Bone marrow (tissue), 2 donors: ENCODE measurements at regions not wholly inside any gene's neighbourhood (a gene's known extent, or its start where the extent isn't known, plus 50 kb on each side); places are given as distances from the start of the nearest gene placed in this dataset.

Source experiments
- DNase-seq, 2 donors: peaks; one replicate each; lab custom pipeline; 2025; lab: John Stamatoyannopoulos, UW

GRCh38 chr10:70966646-70967553 is 78.5 kb upstream of the PCBD1 start:
- DNase-seq = no peak

GRCh38 chr10:70967591-70968587 is 79.5 kb upstream of the PCBD1 start:
- DNase-seq = no peak

- no peak for DNase-seq
These were observed 80.8 kb upstream of the PCBD1 start for GRCh38 chr10:70969188-70969587.

GRCh38 chr10:70970830-70971229 is 82.5 kb upstream of the PCBD1 start:
- DNase-seq = no peak

GRCh38 chr10:70973275-70973674 is 84.9 kb upstream of the PCBD1 start:
- no peak for DNase-seq

GRCh38 chr10:70974351-70974901 is 86.1 kb upstream of the PCBD1 start:
- DNase-seq = no peak

GRCh38 chr10:70974920-70975319 is 86.6 kb upstream of the PCBD1 start:
- no peak for DNase-seq

GRCh38 chr10:70976063-70976695 is 87.8 kb upstream of the PCBD1 start:
- no peak for DNase-seq

GRCh38 chr10:70977625-70978024 is 89.3 kb upstream of the PCBD1 start:
- DNase-seq = no peak

GRCh38 chr10:70978181-70978580 is 89.8 kb upstream of the PCBD1 start:
- no peak for DNase-seq

GRCh38 chr10:70978816-70979480 is 90.6 kb upstream of the PCBD1 start:
- DNase-seq = no peak

GRCh38 chr10:70980687-70981086 is 92.3 kb upstream of the PCBD1 start:
- no peak for DNase-seq

- no peak for DNase-seq
These were observed 92.9 kb upstream of the PCBD1 start for GRCh38 chr10:70981171-70981836.

- DNase-seq = no peak
These were observed 93.6 kb upstream of the PCBD1 start for GRCh38 chr10:70981936-70982335.

GRCh38 chr10:70982443-70982842 is 94.1 kb upstream of the PCBD1 start:
- DNase-seq = no peak

GRCh38 chr10:70984986-70985722 is 96.8 kb upstream of the PCBD1 start:
- no peak for DNase-seq

- DNase-seq = no peak
These were observed 97.7 kb upstream of the PCBD1 start for GRCh38 chr10:70985824-70986622.

- DNase-seq = no peak
These were observed 98.2 kb upstream of the PCBD1 start for GRCh38 chr10:70986623-70986950.

- no peak for DNase-seq
These were observed 99.2 kb upstream of the PCBD1 start for GRCh38 chr10:70987396-70988130.
